Hematopoietic multipotent progenitor cell (in vitro differentiated cells): ENCODE measurements at regions not wholly inside any gene's neighbourhood (a gene's known extent, or its start where the extent isn't known, plus 50 kb on each side); places are given as distances from the start of the nearest gene placed in this dataset.
"Not testable (repeated sequence)": the region's sequence is repeated elsewhere in the genome, so short reads cannot be mapped to it uniquely, and the experiment has no call there.

Source experiments
- DNase-seq, 3 donors: peaks; one replicate each; pipeline ENCODE4 v3.0.0-alpha.2; 2011 to 2015; ENCODE audit warnings: low read depth in 2 of 3, low spot score in 2 of 3

- DNase-seq, result no peak
Measured at GRCh38 chr18:34521040-34521439, 189.1 kb upstream of the DTNA start.

DNA sequence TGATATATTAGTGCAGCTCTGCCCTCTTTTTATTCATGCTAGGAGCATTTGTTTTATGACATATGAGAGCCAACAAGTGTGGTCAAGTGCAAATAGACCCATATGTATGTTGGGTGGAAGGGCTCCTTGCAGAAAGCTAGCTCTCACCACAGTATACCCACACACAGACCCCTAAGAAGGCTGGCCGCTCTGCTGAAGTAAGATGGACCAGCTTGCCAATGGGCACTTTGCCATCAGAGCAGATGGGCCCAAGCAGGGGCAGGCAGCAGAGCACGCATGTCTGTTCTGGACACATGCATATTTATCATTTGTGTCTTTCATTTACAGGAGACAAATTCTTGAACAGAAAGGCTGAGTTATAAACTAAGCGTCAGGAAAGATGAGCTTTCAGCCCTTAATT lies 187.5 kb upstream of the DTNA start:
- no peak for DNase-seq

DNA sequence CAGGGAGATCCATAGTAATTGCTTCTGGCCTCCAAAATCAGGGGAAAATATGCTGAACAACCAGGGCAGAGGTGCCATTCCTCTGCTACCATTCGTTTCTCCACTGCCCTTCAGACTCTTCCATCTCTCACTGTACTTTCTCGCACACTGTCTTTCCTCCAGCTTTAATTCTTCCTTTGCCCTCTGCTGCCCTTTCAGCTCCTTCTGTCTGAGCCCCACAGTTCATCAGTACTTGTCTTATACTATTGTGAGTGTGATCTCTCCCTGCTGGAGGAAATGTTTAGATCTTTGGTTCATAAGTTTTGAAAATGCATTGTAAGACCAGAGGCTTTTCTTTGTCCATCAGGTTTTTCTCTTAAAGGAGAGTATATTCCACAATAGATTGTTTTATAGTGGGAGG lies 184.9 kb upstream of the DTNA start:
- DNase-seq, result no peak

DNA sequence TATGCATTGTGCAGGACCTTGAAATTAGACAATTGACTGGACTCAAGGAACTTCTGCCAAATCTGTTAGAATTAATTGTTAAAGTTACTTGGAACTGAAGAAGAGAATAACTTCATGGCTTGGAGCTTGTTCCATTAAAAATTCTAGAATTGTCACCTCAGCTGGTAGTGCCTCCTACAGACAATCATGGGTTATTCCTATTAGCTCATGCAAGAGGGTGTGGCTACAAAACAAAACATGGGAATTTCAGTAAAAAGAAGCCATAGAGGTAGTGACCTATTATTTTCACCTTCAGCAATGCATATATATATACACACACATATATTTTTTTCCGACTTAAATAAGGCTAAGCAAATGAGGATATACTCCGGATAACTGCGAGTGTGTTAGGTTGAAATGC lies 181.9 kb upstream of the DTNA start:
- DNase-seq, result no peak

DNA sequence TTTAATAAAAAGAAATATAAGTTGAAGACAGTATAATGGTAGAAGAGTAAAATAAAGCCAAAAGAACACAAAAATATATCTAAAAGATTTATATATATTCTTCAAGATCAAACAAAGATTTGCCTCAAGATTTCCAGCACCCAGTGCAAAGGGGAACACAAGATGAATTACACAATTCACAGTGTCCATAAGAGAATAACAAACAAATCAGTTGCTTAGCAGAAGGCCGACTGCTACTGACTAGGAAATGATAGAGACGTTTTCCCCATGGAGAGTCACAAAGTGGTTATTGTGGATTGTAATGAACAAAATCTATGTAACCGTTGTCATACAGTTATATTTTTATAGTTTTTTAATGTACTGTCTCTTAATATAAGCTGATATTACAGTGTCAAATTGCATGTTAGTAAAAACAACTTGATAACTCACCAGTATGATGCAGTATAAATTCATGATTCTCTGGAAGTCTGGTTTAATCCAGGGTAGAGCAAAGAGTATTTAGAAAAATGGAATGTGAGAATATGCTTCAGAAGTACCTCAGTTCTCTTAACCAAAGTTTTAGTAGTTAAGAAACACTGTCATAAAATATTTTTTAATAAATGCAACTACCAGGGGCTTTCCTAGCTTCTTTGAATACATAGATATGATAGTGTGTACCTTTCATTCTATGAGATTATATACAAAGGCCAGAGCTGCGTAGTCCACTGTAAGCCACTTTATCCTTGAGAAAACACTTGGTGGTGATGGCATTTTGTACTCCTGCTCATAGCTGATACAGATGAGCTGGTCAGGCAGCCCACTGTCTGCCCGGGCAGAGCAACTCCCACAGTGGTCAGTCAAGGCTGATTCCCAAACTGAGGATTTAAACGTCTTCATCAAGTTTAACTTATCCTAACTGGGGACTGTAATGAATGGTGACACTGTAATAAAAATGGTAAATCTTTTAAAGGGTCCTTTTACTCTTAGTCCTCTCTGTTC lies 180.5 kb upstream of the DTNA start:
- no peak for DNase-seq

- no peak for DNase-seq
Measured at GRCh38 chr18:34531110-34531509, 179.0 kb upstream of the DTNA start.

DNA sequence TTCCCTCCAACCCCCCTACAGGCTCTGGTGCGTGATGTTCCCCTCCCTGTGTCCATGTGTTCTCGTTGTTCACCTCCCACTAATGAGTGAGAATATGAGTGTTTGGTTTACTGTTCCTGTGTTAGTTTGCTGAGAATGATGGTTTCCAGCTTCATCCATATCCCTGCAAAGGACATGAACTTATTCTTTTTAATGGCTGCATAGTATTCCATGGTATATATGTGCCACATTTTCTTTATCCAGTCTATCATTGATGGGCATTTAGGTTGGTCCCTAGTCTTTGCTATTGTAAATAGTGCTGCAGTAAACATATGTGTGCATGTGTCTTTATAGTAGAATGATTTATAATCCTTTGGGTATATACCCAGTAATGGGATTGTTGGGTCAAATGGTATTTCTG lies 175.5 kb upstream of the DTNA start:
- DNase-seq, result not testable (repeated sequence)

DNA sequence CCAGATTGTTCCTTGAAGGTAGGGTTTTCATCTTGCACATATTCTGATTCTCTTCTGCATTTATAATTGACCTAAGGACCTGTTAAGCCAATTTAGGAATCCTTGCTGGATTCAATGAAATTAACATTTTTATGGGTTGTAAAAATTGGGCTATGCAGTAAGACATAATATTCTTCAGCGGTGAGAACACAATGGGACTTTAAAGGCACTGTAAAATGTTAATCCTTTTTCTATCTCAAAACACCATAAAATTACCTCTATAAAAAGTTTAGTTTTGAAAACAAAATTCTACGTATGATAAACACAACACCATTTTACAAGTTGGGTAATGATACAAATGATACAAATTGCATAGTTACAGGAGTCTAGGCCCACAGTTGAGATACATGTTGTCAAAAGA lies 169.2 kb upstream of the DTNA start:
- DNase-seq, result no peak

DNA sequence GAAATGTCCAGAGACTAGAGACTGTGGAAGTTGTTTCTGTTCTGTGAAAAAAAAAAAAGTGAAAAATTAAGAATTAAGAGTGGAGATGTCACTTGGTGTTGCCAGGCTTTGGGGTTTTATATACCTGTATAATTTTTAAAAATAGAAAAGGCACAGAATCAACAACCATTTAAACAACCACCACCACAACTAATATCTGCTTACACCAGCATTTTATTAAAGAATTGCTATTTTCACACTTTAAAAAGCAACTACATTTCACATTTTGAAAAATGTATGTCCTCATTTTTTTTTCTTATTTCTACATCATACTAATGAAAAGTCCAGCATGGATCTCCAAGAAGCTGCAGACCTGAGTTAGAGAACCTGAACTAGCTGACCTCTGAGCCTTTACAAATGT lies 167.5 kb upstream of the DTNA start:
- DNase-seq, result no peak

DNA sequence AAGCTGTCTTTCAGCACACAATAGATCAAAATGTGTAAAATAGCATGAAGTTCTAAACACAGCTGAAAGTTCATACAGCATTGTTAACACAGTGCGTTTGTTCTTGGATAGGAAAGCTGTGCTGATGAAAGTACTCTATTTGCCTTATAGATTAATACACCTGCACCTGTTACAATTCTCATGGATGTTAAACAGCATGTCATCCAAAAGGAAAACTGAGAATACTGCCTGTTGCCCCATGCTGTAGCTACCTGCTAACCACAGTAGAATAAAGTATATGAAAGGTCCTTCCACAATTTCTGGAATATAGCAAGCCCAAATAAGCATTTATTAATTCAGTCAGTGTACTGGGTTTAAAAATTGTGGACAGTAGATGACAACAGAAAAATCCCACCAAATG lies 166.7 kb upstream of the DTNA start:
- no peak for DNase-seq

DNA sequence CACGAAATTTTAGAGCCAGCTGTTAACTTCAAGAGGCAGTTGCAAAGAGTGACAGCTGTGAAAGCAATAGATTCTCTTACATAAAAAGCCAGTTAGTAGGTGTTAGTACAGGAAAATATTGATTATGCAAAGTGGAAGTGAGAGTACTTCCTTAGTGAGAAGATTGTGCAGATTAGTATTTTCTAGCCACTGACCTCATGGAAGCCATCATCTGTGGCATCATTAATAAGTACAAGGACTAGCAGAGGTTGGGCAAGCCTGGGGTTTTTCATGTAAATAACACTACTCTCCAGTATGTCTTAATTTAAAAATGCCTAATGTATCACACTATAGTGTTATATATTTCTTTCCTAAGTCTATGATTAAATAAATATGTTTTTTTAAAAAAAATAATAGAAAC lies 166.2 kb upstream of the DTNA start:
- no peak for DNase-seq

DNA sequence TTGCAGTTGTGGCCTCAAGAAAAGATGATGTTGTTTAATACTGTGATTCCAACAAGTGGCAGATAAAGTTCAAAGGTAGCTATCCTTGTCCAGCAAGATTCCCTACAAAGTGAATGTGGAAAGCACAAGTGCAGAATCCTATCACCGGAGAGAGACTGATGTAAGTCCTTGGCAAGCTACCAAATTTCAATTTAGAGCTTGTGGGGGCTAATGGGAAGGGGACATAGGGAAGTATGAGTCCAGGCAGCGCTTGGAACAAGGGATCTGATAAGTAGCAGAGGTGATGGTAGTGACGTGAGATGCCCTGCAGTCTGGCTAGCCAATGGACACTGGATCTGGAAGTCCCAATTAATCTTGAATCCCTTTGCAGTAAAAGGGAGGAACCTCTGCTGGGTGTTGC lies 165.2 kb upstream of the DTNA start:
- no peak for DNase-seq

DNA sequence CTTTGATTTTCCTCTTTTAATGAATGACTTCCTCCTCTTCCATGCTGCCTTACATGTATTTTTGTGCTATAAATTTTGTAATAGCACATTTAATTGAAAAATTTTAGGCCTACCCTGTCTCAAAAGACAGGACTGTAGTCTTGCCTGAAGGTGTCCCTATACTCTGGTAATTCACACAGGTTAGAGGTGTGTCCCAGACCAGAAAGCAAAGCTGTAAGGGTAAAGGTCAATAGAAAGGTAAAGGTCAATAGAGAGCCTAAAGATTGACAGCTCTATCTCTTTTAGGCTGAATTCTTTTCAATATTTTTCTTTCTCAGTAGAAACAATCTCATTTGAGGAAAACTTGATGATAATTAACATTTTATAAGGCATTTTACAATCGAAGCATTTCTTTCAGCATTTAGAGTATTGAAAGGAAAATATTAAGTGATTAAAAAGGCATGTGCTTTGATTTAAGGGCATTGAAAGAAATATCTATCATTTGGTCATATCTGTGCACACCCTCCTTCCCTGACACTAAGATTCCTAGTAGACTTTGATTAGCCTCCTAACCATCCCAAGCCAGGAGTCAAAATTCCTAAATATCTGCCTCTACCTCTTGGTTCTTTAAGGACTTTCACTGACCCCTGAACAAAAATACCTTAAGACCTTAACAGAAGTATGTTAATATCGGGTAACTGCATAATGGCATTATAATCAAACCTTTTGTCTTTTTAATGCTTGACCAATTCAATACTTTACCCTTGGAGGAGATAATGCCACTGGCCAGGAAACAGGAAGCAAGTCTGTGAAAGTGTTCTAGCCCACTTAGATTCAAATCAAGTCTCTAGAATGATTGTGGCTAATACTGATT lies 161.8 kb upstream of the DTNA start:
- DNase-seq, result no peak

GRCh38 chr18:34548973-34549294 lies 161.2 kb upstream of the DTNA start:
- DNase-seq, result no peak

DNA sequence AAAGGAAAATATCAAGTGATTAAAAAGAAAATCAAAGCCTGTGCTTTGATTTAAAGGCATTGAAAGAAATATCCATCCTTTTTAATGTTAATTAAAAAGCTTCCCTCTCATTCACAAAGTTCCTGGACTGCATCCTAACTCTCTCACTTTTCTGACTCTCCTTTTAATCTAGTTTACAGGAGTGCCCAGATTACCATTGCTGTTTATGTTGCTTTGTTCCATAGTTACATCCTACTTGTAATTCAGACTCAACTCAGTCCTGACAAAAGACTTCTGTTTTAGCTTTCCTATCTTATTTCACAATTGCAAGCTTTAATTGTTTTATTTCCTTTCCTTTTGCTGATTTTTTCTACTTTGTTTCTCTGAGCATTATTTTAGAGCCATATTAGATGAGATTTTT lies 160.7 kb upstream of the DTNA start:
- no peak for DNase-seq

DNA sequence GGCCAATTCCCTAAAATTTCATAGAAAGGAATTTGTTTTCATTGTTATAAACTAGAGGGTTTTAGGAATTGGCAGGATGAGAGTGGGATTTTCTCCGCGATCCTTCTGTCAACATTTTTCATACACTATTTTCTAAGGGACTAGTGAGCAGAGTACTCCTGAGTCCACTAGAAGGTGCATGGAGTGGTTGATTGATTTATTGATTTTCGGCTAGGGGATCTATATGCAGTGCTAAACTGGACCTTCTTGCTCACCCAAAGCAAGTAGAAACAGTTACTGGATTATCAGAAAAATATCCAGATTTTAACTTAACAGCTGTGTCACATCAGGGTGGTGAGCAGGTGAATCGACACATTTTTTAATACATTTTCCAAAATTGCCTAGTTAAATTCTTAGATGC lies 159.9 kb upstream of the DTNA start:
- no peak for DNase-seq

GRCh38 chr18:34550902-34551301 lies 159.2 kb upstream of the DTNA start:
- no peak for DNase-seq

DNA sequence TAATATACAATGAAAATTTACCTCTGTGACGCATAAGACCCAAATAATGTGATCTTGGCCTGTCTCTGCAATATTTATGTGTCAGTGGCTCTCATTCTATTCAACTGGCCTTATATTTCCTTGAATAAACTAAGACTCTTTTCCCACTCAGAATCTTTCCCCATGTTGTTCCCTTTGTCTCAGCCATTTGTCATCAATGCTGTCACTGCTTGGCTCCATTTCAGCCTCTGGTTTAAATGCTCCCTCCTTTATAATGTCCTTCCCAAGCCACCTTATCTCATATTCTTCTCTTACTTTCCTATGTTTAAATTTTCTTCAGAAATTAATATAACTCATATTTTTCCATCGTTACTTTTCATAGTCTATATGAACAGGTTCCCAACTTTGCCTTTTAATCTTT lies 158.3 kb upstream of the DTNA start:
- no peak for DNase-seq

GRCh38 chr18:34562252-34562870 lies 147.7 kb upstream of the DTNA start:
- DNase-seq, result no peak

- no peak for DNase-seq
Measured at GRCh38 chr18:34567857-34568256, 142.2 kb upstream of the DTNA start.

- DNase-seq, result no peak
Measured at GRCh38 chr18:34576622-34577021, 133.5 kb upstream of the DTNA start.

GRCh38 chr18:34583895-34584294 lies 126.2 kb upstream of the DTNA start:
- no peak for DNase-seq
